Lower leg skin (tissue), 3 donors: ENCODE measurements at regions not wholly inside any gene's neighbourhood (a gene's known extent, or its start where the extent isn't known, plus 50 kb on each side); places are given as distances from the start of the nearest gene placed in this dataset.

Experiments
- POLR2A ChIP-seq, 2 donors: fragments of 450-650 bp; IDR thresholded peaks; one replicate each; pipeline ENCODE4 v1.6.1; 2016 to 2017; ENCODE audit warnings: antibody characterized with exemption in 2 of 2, mild to moderate bottlenecking in 1 of 2, moderate library complexity in 1 of 2
- TF ChIP-seq, protein P1 (sequence below), 3 donors: fragments of 450-650 bp; IDR thresholded peaks; one replicate each; pipeline ENCODE4 v1.5.1; 2016; ENCODE audit warnings: antibody characterized with exemption in 3 of 3, mild to moderate bottlenecking in 3 of 3, moderate library complexity in 2 of 3

DNA sequence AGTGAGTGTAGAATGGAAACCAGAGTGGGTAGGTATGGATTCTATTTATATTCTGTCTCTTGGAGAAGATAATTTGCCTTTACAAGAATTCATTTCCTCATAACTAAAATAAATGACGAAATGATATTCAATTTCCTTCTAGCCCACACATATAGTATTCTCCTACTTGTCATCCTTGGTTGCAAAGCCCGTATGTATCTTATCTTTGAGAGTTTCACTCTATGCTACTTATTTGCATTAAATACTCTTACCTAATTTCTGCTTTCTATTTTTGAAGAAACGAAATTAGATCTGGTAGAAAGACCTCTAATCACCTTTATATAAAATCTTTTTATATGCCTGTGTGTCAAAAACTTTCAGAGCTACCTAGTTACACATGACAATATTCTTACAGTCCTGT is 457.7 kb downstream of the NKX6-1 start:
- TF ChIP-seq, protein P1, sequence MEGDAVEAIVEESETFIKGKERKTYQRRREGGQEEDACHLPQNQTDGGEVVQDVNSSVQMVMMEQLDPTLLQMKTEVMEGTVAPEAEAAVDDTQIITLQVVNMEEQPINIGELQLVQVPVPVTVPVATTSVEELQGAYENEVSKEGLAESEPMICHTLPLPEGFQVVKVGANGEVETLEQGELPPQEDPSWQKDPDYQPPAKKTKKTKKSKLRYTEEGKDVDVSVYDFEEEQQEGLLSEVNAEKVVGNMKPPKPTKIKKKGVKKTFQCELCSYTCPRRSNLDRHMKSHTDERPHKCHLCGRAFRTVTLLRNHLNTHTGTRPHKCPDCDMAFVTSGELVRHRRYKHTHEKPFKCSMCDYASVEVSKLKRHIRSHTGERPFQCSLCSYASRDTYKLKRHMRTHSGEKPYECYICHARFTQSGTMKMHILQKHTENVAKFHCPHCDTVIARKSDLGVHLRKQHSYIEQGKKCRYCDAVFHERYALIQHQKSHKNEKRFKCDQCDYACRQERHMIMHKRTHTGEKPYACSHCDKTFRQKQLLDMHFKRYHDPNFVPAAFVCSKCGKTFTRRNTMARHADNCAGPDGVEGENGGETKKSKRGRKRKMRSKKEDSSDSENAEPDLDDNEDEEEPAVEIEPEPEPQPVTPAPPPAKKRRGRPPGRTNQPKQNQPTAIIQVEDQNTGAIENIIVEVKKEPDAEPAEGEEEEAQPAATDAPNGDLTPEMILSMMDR (IDR thresholded peaks at IDR 0.05), result no peak
- no peak for TF ChIP-seq POLR2A (IDR thresholded peaks at IDR 0.05)
